GM19035 (cell line): ENCODE measurements at regions not wholly inside any gene's neighbourhood (a gene's known extent, or its start where the extent isn't known, plus 50 kb on each side); places are given as distances from the start of the nearest gene placed in this dataset.

Experiments
- ATAC-seq: cut with Tn5 transposase; IDR thresholded peaks from one replicate; pipeline ENCODE4 v1.9.1; 2021; ENCODE audit not compliant: unreplicated experiment

DNA sequence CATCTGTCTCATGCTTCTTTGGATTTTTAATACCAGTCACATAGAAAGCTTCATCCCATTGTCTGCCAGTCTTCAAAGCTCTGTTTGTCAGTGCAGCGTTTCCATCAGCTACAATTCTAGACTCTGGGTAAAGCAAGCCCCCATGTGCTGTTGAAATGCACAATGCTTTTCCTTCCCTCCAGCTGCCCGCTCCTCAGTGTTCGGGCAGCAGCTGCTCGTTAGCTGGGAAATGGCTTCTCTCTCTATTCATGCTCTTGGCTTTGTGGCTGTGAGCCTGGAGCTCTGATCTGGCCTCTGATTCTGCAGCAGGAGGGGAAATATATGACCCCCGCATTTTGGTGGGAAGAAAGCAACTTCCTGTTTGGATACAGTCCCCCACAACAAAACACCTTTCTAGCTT lies 213.0 kb upstream of the CDYL start:
- ATAC-seq = no peak

DNA sequence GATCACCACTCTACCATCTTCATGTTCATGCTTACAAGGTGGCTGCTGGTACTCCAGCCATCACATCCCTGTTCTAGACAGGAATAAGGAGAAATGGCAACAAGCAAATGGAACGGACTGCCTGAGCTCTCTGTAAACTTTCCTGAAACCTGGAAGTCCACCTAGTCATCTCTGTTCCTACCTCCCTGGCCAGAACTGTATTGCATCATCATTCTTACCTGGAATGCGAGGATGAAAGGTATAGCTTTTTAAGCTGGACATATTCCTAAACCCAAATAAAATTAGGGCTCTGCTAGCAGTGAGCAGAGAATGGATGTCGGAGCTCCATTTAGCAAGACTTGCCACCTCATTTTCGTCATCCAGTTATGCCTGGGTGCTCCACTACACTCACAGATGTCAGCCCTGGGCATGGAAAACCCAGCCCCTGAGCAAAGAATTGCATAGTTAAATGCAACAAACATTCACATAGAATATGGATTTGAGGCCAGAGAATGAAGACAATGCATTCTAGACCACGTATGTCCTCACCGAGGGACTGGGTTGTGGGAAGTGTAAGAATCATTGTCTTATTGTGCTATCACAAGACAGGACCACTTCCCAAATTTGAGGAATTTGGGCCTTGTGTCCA lies 214.3 kb upstream of the CDYL start:
- ATAC-seq = no peak

DNA sequence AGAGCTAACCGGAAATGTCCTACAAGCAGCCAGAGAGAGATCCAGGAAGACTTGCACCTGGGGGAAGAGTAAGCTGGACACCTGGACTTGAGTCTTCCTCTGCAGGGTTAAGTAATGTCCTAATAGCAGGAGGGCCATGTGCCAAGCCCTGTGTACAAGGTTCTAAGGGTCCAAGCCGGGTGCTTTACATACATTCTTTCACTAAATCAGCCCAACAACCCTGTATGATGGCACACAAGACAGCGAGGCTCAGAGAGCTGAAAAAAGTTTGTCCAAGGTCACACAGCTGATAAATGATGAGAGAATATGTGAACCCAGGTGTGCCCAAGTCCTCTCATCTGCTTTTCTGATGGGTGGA lies 215.1 kb upstream of the CDYL start:
- ATAC-seq = no peak

DNA sequence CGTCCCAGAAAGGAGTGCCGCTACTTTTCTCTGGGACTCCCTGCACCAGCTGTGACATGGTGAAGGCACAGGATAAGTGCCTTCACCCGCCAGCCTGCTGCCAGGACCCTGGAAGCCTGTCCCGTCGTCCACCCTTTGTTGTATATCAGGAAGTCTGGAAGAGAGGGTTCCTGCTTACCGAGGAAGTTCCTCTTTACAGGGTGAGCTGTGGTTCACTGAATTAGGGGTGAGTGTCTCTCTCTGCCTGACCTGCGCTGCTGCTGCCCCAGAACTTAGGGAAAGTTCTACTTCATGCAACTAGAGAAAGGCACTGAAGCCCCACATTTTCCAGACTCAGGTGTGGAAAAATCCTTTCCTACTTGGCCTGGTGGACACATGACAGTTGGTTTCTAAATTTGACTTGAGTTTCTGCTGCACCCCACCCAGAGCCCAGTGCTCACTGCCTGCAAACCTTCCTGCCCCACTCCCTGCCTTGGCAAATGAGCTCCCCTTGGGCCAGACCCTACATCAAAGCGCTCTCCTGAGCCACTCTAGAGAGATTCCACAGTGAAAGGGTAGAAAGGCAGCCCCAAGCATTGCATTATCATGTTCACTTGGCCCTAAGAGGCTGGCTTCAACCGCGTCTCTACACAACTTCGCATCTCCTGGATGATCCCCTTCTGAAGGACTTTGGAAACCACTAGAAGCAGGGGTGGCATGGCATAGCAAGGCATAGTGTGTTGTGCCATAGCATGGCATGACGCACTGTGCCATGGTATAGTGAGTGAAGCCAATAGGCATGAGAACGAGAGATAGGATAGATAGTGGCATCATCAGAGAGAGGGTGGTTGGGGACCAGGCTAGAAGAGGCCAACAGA lies 215.8 kb upstream of the CDYL start:
- no peak for ATAC-seq

DNA sequence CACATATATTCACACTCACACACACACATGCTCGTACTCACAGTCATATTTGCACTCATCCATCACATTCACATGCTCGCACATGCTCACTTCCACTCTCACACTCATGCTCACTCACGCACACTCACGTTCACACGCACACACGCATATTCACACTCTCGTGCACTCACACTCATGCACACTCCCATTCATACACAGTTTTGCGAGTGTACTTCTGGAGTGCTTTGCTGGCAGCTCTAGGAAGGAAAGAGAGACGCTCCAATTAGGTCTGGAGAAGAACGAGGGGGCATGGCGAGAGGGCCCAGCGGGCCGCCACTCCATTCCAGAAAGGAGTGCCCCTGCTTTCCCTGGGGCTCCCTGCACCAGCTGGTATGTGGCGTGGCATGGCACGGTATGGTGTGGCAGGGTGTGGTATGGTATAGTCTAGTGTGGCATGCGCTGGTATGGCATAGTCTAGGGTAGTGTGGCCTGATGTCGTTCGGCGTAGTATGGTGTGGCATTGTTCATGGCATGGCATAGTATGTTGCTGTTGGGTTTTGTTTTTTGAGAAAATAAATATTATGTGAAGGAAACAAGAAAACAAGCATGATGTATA lies 216.8 kb upstream of the CDYL start:
- no peak for ATAC-seq

DNA sequence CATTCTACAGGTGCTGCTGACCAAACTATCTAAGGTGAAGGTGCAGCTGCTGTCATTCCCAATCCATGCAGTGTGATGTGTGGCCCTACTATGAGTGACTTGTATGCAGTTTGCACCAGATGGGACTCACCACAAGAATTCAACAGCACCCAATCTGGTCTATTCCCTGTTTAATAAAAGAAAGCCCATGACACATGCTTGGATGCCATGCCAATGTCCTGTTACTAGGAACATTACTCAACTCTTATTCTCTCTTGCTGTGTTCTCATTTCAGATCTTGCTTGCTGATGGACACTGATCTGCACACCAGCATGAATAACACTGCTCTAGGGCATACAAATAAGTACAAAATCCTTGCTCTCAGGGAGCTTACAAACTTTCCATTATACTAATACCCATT lies 221.6 kb upstream of the CDYL start:
- no peak for ATAC-seq

DNA sequence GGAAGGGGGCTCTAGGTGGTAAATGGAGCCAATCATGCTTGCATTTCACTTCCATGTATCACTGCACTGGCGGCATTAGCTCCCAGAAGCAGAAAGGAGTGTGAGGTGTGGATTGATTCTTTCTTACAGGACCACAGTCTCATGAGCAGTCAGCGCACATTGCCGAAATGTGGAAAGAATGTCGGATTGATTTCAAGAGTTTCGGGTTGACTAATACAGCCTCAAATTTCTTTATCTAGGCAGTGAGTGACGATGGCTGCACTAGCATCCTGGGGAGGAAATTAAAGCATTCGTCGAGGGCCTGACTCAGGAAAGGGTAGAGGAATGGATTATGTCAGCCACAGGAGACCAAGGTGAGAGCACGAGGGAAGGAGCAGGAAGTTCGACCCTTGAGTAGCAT lies 222.8 kb upstream of the CDYL start:
- no peak for ATAC-seq

DNA sequence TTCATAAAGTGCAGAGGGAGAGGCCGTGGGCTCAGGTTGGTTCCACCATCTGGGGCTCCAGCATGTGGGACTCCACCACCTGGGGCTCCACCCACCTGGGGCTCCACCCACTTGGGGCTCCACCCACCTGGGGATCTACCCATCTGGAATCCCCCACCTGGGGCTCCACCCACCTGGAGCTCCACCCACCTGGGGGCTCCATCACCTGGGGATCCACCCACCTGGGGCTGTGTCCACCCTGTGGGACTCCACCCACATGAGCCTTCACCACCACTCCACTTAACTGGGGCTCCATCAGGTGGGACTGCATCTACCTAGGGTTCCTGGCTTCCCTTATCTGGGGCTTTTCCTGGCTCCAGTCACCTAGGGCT lies 226.0 kb upstream of the CDYL start:
- ATAC-seq = no peak

DNA sequence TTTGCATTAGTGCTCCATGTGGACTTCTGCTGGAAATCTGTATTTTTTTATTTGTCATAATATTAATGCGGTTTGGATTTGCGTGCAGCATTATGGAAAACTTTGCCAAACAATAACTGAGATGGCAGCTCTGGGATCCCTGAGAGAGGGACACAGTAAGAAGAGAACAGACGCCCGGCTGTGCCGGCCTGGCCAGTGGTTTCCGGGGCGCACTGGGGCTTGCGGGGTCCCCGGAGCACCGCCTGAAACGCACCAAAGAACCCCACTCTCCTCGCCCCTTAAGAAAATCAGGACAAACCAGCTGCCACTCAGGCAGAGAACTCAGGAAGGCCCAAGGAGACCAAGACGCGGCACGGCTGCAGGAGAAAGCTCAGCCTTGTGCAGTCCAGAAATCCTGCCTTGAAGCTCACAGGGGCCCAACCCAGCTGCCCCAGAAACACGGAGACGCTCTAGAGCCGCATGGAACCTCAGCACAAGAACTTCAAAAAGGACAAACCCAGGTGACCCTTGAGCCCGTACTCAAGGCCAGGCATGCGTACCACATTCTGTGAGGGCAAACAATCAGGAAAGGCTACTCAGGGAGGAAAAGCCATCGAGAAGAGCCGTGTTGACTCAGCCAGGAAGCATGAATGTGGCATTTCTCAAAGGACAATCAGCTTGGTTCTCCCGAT lies 226.5 kb upstream of the CDYL start:
- no peak for ATAC-seq

DNA sequence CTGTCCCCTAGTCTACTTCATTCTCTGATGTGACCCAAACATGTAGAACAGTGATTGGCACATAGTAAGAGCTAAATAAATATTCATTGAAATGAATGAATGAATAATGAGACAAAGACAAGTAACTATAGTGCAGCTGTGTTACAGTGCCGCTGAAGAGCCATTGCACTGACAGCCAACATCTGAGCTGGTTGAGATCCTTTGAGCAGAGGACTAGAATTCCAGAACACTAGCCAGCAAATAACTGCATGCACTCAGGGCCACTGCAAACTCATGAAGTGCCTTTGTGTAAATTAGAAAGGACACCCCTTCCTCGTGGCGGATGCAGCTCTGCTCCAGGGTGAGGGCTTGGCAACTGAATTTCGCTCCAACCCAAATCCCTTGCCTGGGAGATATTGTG lies 230.3 kb upstream of the CDYL start:
- no peak for ATAC-seq

DNA sequence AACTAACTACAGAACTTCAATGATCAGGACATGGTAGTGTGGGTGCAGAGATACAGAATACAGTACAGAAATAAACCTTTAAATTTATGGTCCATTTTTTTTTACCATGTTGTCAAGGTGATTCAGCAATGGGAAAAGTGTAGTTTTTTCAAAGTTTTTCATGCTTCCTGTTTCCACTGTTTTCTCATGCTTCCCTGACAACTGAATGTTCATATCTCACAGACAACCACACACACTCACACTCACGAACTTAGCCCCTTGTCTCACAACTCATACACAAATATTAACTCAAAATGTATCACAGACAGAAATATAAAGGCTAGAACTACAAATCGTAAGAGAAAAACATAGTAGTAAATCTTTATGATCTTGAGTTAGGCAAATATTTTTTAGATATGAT lies 232.6 kb upstream of the CDYL start:
- ATAC-seq = no peak

DNA sequence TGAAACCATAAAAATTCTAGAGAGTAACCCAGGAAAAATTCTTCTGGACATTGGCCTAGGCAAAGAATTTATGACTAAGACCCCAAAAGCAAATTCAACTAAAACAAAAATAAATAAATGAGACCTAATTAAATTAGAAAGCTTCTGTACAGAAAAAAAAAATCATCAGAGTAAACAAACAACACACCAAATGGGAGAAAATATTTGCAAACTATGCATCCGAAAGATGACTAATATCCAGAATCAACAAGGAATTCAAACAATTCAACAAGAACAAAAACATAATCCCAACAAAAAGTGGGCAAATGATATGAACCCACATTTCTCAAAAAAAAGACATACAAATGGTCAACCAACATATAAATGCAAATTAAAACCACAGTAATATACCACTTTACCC lies 242.6 kb upstream of the CDYL start:
- ATAC-seq = no peak

DNA sequence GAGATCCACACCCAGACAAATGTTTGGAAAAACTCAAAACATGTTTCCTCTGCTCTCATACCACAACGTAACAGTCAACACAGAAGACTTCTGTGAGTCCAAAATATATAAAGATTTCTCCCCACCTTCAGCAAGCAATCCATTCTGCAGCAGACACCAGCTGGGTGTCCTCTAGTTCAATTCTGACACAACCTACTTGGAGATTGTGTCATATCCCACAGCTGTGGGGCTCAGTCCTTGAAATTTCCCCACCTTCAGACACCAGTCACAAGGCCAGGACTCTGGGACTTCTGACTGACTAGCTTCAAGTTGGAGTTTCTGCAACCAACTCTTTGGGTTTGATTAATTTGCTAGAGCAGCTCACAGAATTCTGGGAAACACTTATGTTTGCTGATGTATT lies 244.8 kb upstream of the CDYL start:
- no peak for ATAC-seq

DNA sequence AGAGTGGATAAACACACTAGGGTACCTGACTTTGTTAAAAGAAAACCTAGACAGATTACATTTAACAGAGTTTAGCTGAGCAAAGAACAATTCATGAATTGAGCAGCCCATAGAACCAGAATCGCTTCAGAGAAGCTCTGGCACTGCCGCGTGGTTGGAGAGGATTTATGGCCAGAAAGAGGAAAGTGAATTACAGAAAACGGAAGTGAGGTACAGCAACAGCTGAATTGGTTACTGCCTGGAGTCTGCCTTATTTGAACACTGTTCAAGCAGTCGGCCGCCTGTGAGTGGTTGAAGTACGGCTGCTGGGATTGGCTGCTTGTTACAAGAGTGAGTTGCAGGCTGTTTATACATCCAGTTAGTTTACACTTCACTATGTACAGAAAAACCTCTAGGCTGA lies 253.8 kb upstream of the CDYL start:
- no peak for ATAC-seq

DNA sequence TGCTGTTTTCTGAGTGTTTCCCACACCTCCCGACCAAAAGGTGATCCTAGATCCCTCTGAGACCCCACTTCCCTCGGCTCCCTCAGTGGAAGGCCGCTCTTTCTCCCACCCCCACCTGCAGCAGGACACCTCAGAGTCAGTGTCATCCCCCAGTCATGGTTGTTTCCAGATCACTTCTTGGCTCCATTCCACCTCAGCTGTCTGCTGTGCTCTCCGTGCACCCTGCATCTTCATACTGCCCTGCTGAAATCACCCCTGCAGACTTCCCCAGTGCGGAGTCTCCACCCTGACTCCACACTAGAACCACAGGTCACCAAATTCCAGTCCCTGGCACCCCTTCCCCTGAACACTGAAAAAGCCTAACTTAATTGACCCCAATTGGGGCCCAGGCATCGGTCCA lies 255.1 kb upstream of the CDYL start:
- ATAC-seq = no peak

DNA sequence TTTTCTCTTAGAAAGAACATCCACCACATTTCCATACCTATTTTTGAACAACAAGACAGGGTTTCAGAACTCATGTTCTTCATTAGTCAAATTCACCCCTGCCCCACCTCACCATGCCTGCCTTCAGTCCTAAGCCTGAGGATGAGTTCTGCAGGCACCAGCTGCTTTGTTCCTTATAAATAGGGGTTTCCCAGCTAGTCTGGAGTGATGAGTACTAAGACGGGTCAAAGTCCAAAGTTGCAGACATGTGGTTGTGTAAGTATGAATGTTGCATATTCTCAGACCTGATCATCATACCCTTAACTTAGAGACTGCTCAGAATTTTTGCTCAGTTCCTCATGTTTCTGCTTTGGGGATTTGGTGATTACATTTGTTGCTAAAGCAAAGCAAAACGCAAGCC lies 257.7 kb upstream of the CDYL start:
- ATAC-seq = no peak

DNA sequence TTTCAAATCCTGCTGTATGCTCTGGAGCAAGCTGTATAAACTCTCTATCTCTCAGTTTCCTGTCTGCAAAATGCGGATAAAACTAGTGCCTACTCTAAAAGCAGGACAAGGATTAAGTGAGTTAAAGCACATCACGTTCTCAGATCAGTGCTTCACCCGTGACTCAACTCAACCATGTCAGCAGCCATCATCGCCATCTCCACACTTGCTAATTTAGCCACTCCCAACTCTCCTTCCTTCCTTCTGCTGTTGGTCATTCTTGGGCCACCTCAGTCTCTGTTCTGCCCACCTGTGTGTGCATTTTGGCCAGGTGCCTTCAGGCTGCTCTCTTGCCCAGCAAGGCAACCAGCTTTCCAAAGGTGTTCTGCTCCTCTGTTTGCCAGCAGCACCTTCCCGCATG lies 260.0 kb upstream of the CDYL start:
- no peak for ATAC-seq

DNA sequence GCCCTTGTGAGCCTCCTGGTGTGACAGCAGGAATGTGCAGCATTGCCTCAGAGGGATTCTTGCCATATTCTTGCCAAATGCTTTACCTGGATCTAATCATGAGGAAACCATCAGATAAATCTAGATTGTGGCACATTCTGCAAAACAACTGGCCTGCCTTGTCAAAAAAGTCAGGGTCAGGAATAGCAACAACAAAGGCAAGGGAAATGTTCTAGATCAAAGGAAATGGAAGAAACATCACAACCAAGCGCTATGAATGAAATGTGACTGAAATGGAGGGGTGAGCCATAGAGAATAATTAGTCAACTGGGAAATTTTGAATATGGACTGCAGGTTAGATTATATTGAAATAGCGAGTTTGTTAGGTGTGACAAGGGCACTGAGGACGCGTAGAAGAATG lies 262.6 kb upstream of the CDYL start:
- ATAC-seq = no peak

DNA sequence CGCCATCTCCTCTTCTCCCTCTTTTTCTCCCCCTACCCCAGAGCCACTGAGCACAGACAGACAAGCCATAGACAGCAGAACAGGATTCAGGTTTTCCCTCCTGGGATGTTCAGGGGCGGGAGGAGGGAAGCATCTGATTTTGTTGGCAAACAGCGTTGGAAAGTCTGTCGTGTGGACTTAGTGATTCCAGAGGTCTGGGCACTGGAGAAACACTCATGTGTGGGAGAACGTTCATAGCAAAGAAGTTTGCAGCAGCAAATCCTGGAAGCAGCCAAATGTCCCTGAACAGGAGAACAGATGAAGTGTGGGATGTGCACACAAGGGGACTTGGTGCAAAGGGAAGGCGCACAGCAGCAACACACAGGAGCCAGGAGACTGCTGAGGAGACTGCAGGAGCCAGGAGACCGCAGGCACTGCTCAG lies 264.1 kb upstream of the CDYL start:
- ATAC-seq = no peak

DNA sequence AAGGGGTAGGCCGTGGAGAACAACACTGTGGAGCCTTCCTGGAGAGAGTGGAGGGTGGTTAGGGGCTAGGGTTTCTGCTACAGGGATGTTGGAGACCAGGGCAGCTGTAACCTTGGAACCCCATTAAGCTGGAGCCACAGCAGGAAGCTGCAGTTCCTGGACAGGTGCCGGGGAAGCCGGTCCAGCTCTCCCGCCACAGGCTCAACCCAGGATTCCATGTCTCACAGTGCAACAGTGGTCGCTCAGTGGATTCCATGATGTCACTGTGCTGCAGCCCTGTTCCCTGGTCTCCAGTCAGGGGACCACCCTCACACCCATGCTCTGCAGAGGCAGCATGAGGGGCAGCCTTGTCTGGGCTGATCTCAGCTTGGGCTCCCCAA lies 264.6 kb upstream of the CDYL start:
- ATAC-seq = no peak

DNA sequence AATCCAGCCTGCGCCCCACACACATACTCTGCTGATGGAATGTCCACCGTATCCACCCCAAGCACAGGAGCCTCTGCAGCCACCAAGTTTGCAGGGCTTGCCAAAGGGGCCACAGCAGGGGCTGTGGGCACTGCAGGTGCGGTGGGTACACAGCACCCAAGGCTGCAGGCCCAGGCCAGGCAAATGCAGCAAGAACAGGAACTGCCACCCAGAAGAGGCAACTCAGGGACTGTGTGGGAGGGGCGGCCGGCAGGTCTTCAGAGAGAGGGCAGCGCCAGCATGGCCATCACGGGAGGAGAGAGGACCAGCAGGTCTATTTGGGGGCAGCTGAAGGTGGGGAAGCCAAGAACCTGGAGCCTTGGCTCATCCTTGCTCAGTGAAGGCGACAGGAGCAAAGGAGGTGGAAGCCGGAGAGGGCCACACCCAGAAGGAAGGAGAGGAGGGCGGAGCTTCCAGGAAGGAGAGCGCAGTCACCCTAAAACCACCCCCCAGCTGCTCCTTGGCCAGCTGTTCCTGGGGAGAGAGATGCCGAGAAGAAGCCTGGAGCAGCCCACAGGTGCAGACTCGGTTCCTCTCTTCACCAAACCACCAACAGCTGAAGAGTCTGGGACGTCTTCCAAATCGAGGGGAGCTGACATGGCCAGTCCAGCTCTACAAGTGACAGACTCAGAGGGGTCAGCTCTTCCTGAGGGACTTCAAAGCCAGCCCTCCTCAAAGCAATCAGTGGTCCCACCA lies 265.1 kb upstream of the CDYL start:
- ATAC-seq = no peak
